Immature natural killer cell (primary cell): ENCODE measurements at regions not wholly inside any gene's neighbourhood (a gene's known extent, or its start where the extent isn't known, plus 50 kb on each side); places are given as distances from the start of the nearest gene placed in this dataset.

Experiments used
- DNase-seq, 3 donors: peaks; one replicate each; pipeline ENCODE4 v3.0.0; 2022; ENCODE audit warnings: mixed read lengths in 1 of 3
- H3K27ac Mint-ChIP-seq, 6 donors: one replicate each; pipeline ENCODE4 v1.8.0; 2020; ENCODE audit warnings: mixed read lengths in 6 of 6, mild to moderate bottlenecking in 5 of 6, inconsistent platforms in 4 of 6, moderate library complexity in 3 of 6
- H3K27me3 Mint-ChIP-seq, 3 donors: one replicate each; pipeline ENCODE4 v1.8.0; 2020 to 2021; ENCODE audit warnings: low read depth in 3 of 3, mild to moderate bottlenecking in 3 of 3, mixed read lengths in 3 of 3, moderate library complexity in 3 of 3, inconsistent platforms in 1 of 3
- H3K36me3 Mint-ChIP-seq, 3 donors: one replicate each; pipeline ENCODE4 v1.8.0; 2020; ENCODE audit warnings: mixed read lengths in 3 of 3, inconsistent platforms in 2 of 3, mild to moderate bottlenecking in 2 of 3
- H3K4me1 Mint-ChIP-seq, 2 donors: one replicate each; pipeline ENCODE4 v1.8.0; 2020; ENCODE audit warnings: inconsistent platforms in 2 of 2, mild to moderate bottlenecking in 2 of 2, mixed read lengths in 2 of 2, moderate library complexity in 1 of 2
- H3K4me3 Mint-ChIP-seq, 5 donors: one replicate each; pipeline ENCODE4 v1.8.0; 2020; ENCODE audit warnings: mild to moderate bottlenecking in 5 of 5, mixed read lengths in 5 of 5, inconsistent platforms in 3 of 5, moderate library complexity in 3 of 5
- H3K9me3 Mint-ChIP-seq, 6 donors: one replicate each; pipeline ENCODE4 v1.8.0; 2020; ENCODE audit warnings: mild to moderate bottlenecking in 6 of 6, mixed read lengths in 6 of 6, inconsistent platforms in 4 of 6, moderate library complexity in 3 of 6

DNA sequence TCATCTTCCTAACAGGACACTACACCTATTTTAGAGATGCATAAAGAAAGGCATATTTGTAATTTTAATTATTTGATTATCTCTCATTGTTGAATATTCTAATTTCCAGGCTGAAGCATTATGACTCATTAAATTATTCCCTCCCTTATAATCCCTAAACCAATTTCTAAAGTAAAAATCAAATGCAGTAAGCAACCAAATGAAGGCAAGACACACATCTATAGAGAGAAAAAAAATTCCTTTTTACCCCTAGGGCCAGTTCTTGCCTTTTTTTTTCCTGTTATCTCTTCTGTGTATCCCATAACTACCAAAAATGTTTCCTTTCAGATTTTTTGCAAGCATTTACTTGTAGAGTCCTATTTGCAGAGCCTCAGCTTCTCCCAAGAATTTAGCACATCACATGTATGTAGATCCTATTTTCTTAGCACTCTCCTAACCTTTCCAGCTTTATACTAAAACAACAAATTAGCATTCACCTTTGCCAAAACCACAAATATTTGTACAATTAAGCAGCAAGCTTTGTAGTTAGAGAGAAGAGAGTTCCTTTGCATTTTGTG, 177.9 kb downstream of the SATB1 start:
- H3K4me3 Mint-ChIP-seq = no peak overlapping the region
- no peaks in the 10 kb centered on the region for H3K36me3 Mint-ChIP-seq
- H3K9me3 Mint-ChIP-seq = no peaks in the 10 kb centered on the region
- DNase-seq = no peak
- no peak overlapping the region for H3K27ac Mint-ChIP-seq
- peaks cover 1 to 3% (median 2%) of the 10 kb centered on the region in 3 donors for H3K27me3 Mint-ChIP-seq
- no peaks in the 10 kb centered on the region for H3K4me1 Mint-ChIP-seq

DNA sequence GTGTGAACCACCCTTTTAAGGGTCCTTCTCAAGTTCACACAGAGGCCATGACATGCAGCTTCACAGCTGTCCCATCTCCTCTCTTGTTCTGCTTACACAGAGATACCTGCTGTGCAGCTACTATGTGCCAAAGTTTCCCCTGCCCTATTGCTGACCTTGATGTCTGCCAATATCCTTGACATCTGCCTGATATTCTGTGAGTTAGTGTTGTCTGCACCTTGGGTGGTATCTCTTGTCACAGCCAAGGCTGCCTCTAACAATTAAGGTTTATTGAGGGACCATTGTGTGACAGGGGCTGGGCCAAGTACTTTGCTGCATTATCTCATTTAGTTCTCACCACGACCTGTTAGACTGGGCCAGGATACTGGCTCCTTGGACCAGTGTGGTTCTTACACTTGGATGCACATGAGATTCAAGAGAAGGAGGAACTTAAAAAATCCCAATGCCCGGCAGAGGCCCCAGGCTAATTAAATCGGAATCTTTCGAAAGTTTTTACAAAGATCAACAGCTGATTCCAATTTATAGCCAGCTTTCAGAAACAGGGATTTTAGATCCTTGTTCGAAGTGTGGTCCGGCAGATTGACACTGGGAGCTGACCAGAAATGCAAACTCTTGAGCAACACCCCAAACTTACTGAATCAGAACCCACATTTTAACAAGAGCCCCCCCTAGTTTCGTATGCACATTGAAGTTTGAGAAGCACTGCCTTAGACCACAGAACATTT, 178.6 kb downstream of the SATB1 start:
- Mint-ChIP-seq H3K36me3 (no peaks in the 10 kb centered on the region), H3K4me1 (no peaks in the 10 kb centered on the region), H3K9me3 (no peaks in the 10 kb centered on the region), H3K27ac (no peak overlapping the region), H3K27me3 (peaks cover 2 to 3% (median 3%) of the 10 kb centered on the region in 3 donors), H3K4me3 (no peak overlapping the region)
- DNase-seq = no peak

DNA sequence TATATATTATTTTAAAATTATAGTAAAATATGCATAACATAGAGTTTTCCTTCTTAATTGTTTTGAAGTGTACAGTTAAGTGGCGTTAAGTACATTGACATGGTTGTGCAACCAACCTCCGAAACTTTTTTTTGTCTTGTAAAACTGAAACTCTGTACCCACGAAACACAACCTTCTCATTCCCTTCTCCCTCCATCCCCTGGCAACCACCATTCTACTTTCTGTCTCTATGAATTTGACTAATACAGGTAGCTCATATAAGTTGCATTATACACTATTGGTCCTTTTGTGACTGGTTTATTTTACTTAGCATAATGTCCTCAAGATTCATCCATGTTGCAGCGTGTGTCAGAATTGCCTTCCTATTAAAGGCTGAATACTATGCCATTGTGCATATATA, 179.4 kb downstream of the SATB1 start:
- peaks cover 2 to 3% (median 2%) of the 10 kb centered on the region in 3 donors for H3K27me3 Mint-ChIP-seq
- no peaks in the 10 kb centered on the region for H3K9me3 Mint-ChIP-seq
- H3K36me3 Mint-ChIP-seq = no peaks in the 10 kb centered on the region
- no peak overlapping the region for H3K4me3 Mint-ChIP-seq
- no peak overlapping the region for H3K27ac Mint-ChIP-seq
- no peak for DNase-seq
- no peaks in the 10 kb centered on the region for H3K4me1 Mint-ChIP-seq

DNA sequence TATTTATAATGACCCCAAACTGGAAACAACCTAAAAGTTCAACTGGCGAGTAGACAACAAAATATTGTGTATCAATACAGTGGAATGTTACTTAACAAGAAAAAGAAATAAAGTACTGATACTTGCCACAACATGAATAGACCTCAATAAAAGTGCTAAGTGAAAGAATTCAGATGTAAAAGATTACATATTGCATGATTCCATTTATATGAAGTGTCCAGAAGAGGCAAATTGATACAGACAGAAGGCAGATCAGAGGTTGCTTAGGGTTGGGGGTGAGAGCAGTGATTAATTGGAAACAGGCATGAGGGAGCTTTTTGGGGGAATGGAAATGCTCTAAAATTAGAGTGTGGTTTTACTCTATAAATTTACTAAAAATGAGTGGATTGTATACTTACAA, 183.3 kb downstream of the SATB1 start:
- DNase-seq = no peak
- H3K36me3 Mint-ChIP-seq = no peaks in the 10 kb centered on the region
- H3K27ac Mint-ChIP-seq = no peak overlapping the region
- peaks cover 3 to 7% (median 3%) of the 10 kb centered on the region in 3 donors for H3K27me3 Mint-ChIP-seq
- H3K4me1 Mint-ChIP-seq = no peaks in the 10 kb centered on the region
- H3K9me3 Mint-ChIP-seq = no peaks in the 10 kb centered on the region
- no peak overlapping the region for H3K4me3 Mint-ChIP-seq

DNA sequence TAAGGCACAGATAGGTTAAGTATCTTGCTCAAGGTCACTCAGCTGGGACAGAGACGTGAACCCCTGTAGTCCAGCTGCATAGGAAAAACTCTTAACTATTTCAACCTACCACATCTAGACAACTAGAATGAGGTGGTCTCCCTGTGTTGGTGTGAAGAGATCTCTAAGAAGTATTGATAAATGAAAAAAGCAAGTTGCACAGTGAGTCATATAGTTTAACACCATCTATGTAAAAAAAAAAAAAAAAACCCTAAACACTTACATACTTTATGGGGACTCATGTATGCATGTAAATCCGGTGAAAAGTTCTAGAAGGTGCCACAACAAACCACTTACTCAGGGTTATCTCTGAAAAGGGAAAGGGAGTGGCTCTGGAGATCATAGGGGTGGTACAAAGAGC, 185.5 kb downstream of the SATB1 start:
- H3K27me3 Mint-ChIP-seq = peaks cover 0 to 10% (median 3%) of the 10 kb centered on the region in 3 donors
- H3K27ac Mint-ChIP-seq = no peak overlapping the region
- no peaks in the 10 kb centered on the region for H3K36me3 Mint-ChIP-seq
- H3K9me3 Mint-ChIP-seq = no peaks in the 10 kb centered on the region
- no peaks in the 10 kb centered on the region for H3K4me1 Mint-ChIP-seq
- no peak for DNase-seq
- no peak overlapping the region for H3K4me3 Mint-ChIP-seq

DNA sequence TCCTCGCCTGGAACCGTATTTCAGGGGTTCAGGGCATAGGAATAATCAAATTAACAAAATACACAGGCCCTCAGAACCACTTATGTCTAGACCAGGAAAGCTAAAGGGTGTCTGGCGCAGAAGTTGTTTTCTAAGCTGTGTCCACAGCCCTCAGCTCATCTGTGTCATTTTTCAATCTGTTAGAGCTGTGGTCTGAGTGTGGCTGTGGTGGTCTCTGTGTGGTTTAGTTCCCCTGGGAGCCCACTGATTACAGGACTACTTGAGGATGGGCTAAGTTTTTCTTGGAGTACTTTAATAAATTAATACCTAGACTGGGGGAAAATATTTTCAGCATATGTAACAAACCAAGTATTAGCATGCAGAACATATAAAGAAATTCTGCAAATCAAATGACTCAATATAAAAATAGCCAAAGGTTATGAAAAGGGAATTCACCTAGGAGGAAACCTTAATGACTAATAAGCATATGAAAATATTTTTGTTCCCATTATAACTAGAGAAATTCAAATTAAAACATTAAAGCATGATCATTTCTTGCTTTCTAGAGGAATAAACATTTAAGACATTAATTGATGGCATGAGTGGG, 186.3 kb downstream of the SATB1 start:
- H3K4me1 Mint-ChIP-seq = no peaks in the 10 kb centered on the region
- no peak overlapping the region for H3K27ac Mint-ChIP-seq
- no peak overlapping the region for H3K4me3 Mint-ChIP-seq
- H3K36me3 Mint-ChIP-seq = no peaks in the 10 kb centered on the region
- peaks cover 0 to 12% (median 3%) of the 10 kb centered on the region in 3 donors for H3K27me3 Mint-ChIP-seq
- no peak for DNase-seq
- H3K9me3 Mint-ChIP-seq = peaks cover 0 to under 1% (median 0%) of the 10 kb centered on the region in 6 donors

DNA sequence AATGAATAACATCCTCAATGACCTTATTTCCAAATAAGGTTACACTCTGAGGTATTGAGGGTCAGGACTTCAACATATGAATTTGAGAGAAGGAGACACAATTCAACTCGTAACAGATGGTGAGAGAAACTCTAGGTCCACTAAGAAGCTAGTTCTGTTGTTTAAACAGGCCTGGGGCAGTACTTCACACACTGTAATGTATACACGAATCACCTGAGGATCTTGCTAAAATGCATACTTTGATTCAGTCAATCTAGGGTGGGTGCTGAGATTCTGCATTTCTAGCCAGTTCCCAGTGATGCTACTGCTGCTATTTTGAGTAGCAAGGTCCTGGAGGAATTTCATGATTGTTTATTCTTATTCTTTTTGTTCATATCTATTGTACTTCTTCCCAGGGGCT, 186.8 kb downstream of the SATB1 start:
- no peak overlapping the region for H3K27ac Mint-ChIP-seq
- H3K4me3 Mint-ChIP-seq = no peak overlapping the region
- H3K36me3 Mint-ChIP-seq = no peaks in the 10 kb centered on the region
- no peak for DNase-seq
- H3K9me3 Mint-ChIP-seq = peaks cover 0 to 1% (median 0%) of the 10 kb centered on the region in 6 donors
- peaks cover under 1 to 14% (median 3%) of the 10 kb centered on the region in 3 donors for H3K27me3 Mint-ChIP-seq
- no peaks in the 10 kb centered on the region for H3K4me1 Mint-ChIP-seq

DNA sequence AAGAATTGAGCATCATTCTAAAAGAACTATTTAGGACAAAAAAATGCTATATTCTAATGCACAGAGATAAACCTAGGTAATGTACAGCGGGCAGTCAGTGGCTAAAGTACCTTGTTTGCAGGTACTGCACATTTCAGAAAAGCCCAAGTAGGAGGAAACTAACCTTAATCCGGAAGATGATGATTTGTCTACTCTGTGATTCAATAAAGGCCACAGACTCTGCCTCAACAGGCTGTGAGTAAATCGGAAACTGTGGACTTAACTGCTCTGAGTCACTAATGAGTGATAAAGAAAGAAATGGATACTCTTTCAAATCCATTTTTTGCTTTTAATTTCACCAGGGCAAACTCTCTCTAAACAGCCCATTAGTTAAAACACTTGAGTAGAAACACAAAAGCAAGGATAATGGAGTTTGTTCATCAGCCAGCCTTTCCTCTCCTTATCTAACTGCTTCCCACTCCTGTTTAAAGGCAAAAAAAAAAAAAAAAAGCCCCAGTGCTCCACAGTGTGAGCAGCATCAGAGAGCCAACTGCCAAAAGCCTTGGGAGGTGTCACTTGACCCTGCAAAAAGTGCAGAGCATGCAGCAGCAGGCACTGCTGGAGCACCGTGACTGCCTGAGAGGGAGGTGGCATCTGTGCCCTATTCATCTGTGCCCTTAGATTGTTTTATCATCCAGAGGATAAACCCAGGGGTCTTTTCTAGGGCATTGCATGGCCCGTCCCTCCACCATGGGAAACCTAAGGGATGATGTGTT, 187.7 kb downstream of the SATB1 start:
- no peak overlapping the region for H3K27ac Mint-ChIP-seq
- no peak for DNase-seq
- peaks cover 2 to 14% (median 3%) of the 10 kb centered on the region in 3 donors for H3K27me3 Mint-ChIP-seq
- H3K9me3 Mint-ChIP-seq = peaks cover 0 to 1% (median 0%) of the 10 kb centered on the region in 6 donors
- no peak overlapping the region for H3K4me3 Mint-ChIP-seq
- H3K4me1 Mint-ChIP-seq = no peaks in the 10 kb centered on the region
- no peaks in the 10 kb centered on the region for H3K36me3 Mint-ChIP-seq

DNA sequence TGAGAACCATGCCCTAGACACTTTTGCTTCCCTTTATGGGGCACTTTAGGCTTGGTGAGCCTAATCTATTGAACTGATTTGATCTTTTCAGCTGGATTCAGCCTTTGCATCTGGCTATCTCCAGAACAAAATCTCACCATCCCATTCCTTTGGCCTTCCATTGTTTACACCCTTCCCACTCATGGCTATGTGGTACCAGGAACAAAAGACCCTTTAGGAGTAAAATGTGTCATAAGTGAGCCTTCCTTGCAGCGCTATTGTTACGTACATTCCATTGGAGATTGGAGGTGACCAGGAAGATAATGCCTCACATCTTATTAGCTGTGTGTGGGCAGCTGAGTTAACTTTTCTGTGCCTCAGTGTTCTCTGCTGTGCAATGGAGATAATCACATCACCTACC, 188.4 kb downstream of the SATB1 start:
- Mint-ChIP-seq H3K9me3 (peaks cover 0 to 1% (median 0%) of the 10 kb centered on the region in 6 donors), H3K36me3 (no peaks in the 10 kb centered on the region), H3K27me3 (peaks cover 1 to 14% (median 2%) of the 10 kb centered on the region in 3 donors), H3K27ac (no peak overlapping the region), H3K4me3 (no peak overlapping the region), H3K4me1 (no peaks in the 10 kb centered on the region)
- no peak for DNase-seq

DNA sequence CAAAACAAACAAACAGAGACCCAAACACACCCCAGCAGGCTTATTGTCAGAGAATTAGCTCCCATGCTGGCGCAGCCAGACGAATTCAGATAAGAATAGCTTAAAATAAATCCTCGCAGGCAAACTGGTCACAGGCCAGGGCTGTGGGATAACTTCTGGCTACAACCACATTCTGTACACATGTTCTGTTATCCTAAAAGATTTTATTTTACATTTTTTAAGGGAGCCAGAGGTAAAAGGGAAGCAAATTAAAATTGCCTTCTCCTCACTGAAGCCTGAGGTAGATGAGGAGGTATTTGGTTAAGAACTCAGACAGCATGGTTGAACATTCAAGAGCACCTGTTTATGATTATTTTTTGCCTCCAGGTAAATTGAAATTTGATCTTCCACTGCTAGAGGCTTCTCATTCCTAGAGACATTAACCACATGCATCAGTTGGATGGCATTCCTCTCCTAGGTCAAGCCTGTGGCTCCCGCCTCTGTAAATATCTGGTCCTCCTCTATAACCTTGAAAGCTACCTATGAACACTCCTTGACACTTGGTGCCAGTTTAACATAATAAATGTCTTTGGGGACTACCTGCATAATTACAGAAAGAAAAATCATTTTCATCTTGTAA, 190.3 kb downstream of the SATB1 start:
- Mint-ChIP-seq H3K4me1 (no peaks in the 10 kb centered on the region), H3K9me3 (peaks cover 0 to 1% (median 0%) of the 10 kb centered on the region in 6 donors), H3K27ac (no peak overlapping the region), H3K4me3 (no peak overlapping the region), H3K36me3 (no peaks in the 10 kb centered on the region), H3K27me3 (peaks cover 0 to 14% (median 2%) of the 10 kb centered on the region in 3 donors)
- no peak for DNase-seq

DNA sequence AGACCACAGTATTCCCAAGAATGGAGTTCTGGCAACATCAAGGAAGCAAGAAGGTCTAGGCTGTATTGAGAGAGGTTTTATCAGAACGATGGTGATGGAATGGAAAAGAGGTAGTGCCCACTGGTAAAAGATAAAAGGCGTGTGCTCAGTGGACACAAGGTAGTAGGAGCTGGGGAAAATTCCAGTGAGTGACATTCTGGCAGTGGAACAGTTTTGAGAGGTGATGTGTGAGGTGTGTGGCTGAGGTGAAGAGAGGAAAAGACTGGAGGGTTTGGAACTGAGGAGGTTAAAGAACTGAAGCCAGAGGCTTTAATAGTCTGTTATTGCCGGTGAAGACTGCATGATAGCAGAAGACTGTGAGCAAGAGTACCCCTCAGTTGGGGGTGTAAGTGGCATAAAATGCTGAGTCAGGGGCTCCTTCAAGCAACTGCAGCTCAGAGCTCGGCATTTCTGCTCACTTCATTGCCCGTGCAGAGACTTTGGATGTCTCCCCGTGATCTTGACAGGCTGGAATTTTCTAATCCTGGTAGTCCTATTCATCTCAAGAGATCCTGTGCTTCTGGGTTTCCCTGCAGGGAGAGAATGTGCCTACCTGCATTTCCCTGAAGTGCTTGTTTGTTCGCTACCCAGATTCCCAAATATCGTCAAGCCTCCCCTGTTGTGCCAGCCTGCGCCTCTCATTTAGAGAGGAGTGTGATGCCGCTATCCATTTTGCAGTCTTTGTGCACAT, 191.0 kb downstream of the SATB1 start:
- Mint-ChIP-seq H3K9me3 (peaks cover 0 to 1% (median 0%) of the 10 kb centered on the region in 6 donors), H3K36me3 (no peaks in the 10 kb centered on the region), H3K4me3 (no peak overlapping the region), H3K4me1 (no peaks in the 10 kb centered on the region), H3K27ac (no peak overlapping the region), H3K27me3 (peaks cover 0 to 14% (median 2%) of the 10 kb centered on the region in 3 donors)
- DNase-seq = no peak

DNA sequence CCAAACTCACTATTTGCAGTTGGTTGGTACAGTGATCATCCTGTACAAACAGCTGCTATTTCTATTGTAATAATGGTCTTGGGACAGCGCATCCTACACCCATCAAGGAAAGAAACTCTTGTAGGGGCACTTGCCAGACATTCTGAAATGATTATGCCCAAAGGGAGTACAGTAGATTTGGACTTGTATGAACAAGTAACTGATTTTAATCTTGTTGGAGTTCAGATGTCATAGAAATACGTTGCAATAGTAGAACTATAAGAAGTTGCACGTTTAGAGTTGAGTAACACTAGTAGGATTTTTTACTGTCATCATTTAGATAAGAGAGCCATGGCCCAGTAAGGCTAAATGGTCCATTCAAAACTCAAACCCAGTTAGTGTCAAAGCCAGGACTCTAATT, 192.8 kb downstream of the SATB1 start:
- Mint-ChIP-seq H3K4me1 (no peaks in the 10 kb centered on the region), H3K27ac (no peak overlapping the region), H3K9me3 (peaks cover 0 to 1% (median 0%) of the 10 kb centered on the region in 6 donors), H3K36me3 (no peaks in the 10 kb centered on the region), H3K27me3 (peaks cover 0 to 13% (median 2%) of the 10 kb centered on the region in 3 donors), H3K4me3 (no peak overlapping the region)
- no peak for DNase-seq

DNA sequence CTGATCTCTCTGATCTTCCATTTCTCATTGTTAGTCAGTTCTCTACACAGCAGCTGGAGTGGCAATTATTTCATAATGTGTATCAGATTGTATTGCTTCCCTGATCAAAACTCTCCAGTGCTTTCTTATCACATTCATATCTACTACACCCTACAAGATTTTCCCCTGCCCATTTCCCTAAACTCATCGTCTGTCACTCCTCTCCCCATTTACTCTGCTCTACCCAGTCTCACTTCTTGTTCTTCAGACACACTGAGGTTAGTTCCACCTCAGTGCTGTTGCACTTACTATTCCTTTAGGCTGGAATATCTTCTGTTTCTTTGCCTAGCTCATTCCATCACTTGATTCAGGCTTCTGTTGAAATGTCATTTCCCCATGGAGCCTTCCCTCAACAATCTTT, 197.1 kb downstream of the SATB1 start:
- Mint-ChIP-seq H3K9me3 (no peaks in the 10 kb centered on the region), H3K27ac (no peak overlapping the region), H3K27me3 (peaks cover 0 to 3% (median 2%) of the 10 kb centered on the region in 3 donors), H3K4me1 (peaks cover 7 to 14% of the 10 kb centered on the region in 2 donors), H3K4me3 (no peak overlapping the region), H3K36me3 (no peaks in the 10 kb centered on the region)
- no peak for DNase-seq
